GM13976 (cell line): ENCODE measurements at regions not wholly inside any gene's neighbourhood (a gene's known extent, or its start where the extent isn't known, plus 50 kb on each side); places are given as distances from the start of the nearest gene placed in this dataset.
"Not testable (repeated sequence)": the region's sequence is repeated elsewhere in the genome, so short reads cannot be mapped to it uniquely, and the experiment has no call there.

Experiments
- DNase-seq: peaks from one replicate; pipeline ENCODE4 v3.0.0; 2012; ENCODE audit warnings: low spot score
- CTCF ChIP-seq: IDR thresholded peaks from 2 replicates; pipeline ENCODE4 v1.5.1; 2012; ENCODE audit warnings: borderline replicate concordance, mild to moderate bottlenecking; ENCODE audit not compliant: insufficient read depth; ENCODE audit errors: extremely low read depth, missing control alignments, control extremely low read depth
- in situ Hi-C: fragments of 300-500 bp; cut with MboI; formaldehyde crosslinking; loops from one replicate; pipeline ENCODE4 v1.12.0; 2022; ENCODE audit warnings: low sequenced_read_pairs, mixed read lengths, inconsistent platforms; ENCODE audit not compliant: unreplicated experiment

GRCh38 chr1:91604632-91605031 lies 104.0 kb downstream of the CDC7 start:
- no peak for TF ChIP-seq CTCF
- no peak for DNase-seq
- in situ Hi-C loops, result no loop called here

DNA sequence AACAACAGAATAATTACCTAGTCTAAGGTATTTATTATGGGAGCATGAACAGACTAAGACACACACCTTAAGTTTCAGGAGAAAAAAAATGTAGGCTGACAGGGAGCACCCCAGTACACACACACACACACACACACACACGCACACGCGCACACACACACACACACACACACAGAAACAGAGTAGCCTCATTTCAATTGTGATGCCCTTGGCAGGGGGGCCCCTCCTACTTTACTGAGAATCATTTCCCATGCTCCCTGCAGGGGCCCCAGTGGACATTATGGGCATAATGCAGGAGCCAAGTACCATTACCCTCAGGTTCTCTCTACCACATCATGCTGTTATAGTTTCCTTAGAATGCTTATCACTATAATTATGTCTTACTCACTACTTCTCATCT lies 104.9 kb downstream of the CDC7 start:
- in situ Hi-C loops, result no loop called here
- TF ChIP-seq CTCF, result no peak
- DNase-seq, result no peak

DNA sequence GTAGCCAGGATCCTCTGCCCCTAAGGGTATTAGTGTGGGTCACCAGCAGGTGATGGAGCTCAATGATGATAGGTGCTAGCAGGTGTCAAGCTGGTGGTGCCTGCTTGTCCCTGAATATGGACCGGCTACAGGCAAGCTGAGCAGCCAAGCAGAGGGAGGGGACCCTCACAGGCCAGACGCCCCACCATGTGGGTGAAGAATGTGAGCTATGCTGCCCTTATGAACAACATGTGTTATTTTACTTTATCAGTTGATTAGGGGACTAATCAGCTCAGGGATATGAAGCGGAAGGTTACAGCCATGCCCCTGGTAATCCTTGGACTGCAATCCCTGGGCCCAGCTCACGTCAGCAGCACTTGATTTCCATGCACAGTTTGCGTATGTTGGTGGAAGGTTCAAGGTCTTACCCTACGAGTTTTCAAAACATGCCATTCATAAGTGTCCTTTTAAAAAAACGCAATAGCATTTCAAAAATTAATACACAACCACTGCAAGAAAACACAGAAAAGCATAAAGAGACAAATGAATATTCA lies 106.0 kb downstream of the CDC7 start:
- TF ChIP-seq CTCF, result no peak
- in situ Hi-C loops, result no loop called here
- no peak for DNase-seq

GRCh38 chr1:91607686-91608085 lies 107.0 kb downstream of the CDC7 start:
- DNase-seq, in situ Hi-C loops: not testable (repeated sequence)

DNA sequence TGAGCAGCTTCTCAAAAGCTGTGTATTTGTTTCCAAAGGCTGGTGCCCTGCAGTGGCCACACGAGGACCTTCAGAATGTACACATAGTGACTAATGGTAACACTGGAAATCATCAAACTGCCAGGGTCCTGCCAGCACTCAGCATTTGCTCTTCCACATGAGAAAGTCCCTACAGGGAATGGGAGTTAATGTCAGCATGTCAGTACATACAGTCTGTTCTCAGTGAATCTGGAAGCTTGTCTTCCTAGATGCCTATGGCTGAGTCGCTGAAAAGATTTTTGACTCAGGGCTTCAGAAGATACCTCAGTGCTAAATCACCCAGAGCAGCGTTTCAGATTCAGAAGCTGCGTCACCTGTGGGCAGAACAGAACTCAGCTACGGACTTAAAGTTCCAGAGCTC lies 108.2 kb downstream of the CDC7 start:
- no peak for TF ChIP-seq CTCF
- DNase-seq, result no peak
- in situ Hi-C loops, result no loop called here

DNA sequence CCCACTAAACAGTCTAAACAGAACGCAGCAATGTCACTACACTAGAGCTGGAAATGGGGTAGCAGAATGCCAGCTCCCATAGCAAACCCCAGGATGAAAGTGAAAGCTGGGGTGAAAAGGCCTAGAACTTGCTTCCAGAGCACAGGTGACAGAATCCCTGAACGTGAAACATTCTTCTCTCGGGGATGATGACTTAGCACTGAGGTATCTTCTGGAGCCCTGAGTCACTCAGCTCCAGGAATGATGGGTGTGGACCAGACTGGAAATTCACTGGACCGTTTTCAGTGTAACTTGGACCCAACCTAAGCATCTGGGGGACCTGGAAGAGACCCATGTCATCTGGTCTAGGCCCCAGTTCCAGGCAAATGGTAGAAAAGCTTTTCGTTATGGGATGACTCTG lies 108.9 kb downstream of the CDC7 start:
- in situ Hi-C loops, result no loop called here
- no peak for TF ChIP-seq CTCF
- DNase-seq, result no peak

GRCh38 chr1:91610102-91610501 lies 109.5 kb downstream of the CDC7 start:
- in situ Hi-C loops, result no loop called here
- no peak for TF ChIP-seq CTCF
- no peak for DNase-seq
